ENCODE measurements at regions not wholly inside any gene's neighbourhood (a gene's known extent, or its start where the extent isn't known, plus 50 kb on each side); places are given as distances from the start of the nearest gene placed in this dataset.

- TF ChIP-seq CTCF (IDR thresholded peaks at IDR 0.05 in 4 of 5, conservative IDR thresholded peaks at IDR 0.05 in 1 of 5) (no peak), POLR2A (IDR thresholded peaks at IDR 0.05) (no peak)
Measured at GRCh38 chr7:86592185-86592584, 51.5 kb upstream of the GRM3 start.
